Hepatocyte (in vitro differentiated cells): ENCODE measurements at regions not wholly inside any gene's neighbourhood (a gene's known extent, or its start where the extent isn't known, plus 50 kb on each side); places are given as distances from the start of the nearest gene placed in this dataset.

Experiments
- CTCF ChIP-seq: fragments of 200-600 bp; sonication (generic); IDR thresholded peaks from 2 replicates; pipeline ENCODE4 v1.5.1; 2016; ENCODE audit warnings: antibody characterized with exemption, mild to moderate bottlenecking; ENCODE audit not compliant: poor library complexity
- EZH2 ChIP-seq: fragments of 200-600 bp; sonication (generic); IDR thresholded peaks from 2 replicates; pipeline ENCODE4 v1.6.1; 2016; ENCODE audit warnings: antibody characterized with exemption, mild to moderate bottlenecking, borderline replicate concordance

GRCh38 chr5:118553662-118554061, 434.7 kb downstream of the DTWD2 start:
- TF ChIP-seq EZH2 (no peak), CTCF (no peak)
